SU-DHL-6 (cell line): ENCODE measurements at regions not wholly inside any gene's neighbourhood (a gene's known extent, or its start where the extent isn't known, plus 50 kb on each side); places are given as distances from the start of the nearest gene placed in this dataset.

ENCODE experiments used
- EZH2phosphoT487 ChIP-seq: fragments of 200-600 bp; sonication (generic), shearing (Covaris generic); conservative IDR thresholded peaks from 2 replicates; pipeline ENCODE4 v1.6.1; 2018; ENCODE audit warnings: mild to moderate bottlenecking, antibody characterized with exemption, low read length, moderate library complexity, mixed read lengths
- TF ChIP-seq, protein P1 (sequence below): fragments of 200-600 bp; sonication (generic); IDR thresholded peaks from one replicate; pipeline ENCODE4 v1.5.1; 2017; ENCODE audit warnings: antibody characterized with exemption, mild to moderate bottlenecking, low read length, moderate library complexity; ENCODE audit not compliant: insufficient read depth, poor library complexity, severe bottlenecking

DNA sequence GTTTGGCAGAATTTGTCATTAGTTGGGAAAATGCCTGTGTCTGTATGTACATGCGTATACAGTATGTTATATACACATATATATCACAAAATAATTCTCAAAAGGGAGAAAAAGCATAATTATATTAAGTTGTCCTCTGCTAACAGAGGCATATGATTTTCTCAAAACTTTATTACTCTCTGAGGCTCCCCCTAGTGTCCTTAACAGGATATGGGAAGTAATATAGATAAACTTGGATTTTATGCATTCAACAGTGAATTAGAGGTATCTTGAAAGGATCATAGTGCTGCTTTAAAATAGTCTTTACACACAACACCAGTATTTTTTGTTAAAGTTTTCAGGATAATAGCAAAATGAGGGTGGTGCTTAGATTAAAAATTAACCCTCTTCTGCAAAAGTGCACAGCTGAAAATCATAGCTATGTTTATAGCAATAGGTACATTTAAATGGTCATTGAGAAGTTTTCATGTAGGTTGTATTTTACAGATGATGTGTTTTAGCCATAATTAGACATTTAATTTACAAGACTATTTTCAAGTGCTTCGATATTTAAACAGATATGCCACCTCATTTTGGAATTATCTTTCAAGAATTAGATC lies 454.0 kb upstream of the ROBO2 start:
- TF ChIP-seq, protein P1, sequence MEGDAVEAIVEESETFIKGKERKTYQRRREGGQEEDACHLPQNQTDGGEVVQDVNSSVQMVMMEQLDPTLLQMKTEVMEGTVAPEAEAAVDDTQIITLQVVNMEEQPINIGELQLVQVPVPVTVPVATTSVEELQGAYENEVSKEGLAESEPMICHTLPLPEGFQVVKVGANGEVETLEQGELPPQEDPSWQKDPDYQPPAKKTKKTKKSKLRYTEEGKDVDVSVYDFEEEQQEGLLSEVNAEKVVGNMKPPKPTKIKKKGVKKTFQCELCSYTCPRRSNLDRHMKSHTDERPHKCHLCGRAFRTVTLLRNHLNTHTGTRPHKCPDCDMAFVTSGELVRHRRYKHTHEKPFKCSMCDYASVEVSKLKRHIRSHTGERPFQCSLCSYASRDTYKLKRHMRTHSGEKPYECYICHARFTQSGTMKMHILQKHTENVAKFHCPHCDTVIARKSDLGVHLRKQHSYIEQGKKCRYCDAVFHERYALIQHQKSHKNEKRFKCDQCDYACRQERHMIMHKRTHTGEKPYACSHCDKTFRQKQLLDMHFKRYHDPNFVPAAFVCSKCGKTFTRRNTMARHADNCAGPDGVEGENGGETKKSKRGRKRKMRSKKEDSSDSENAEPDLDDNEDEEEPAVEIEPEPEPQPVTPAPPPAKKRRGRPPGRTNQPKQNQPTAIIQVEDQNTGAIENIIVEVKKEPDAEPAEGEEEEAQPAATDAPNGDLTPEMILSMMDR = peak; percentile 51
- TF ChIP-seq EZH2phosphoT487 = no peak
